ENCODE measurements at regions not wholly inside any gene's neighbourhood (a gene's known extent, or its start where the extent isn't known, plus 50 kb on each side); places are given as distances from the start of the nearest gene placed in this dataset.
"Not testable (repeated sequence)": the region's sequence is repeated elsewhere in the genome, so short reads cannot be mapped to it uniquely, and the experiment has no call there.

GRCh38 chr10:130510755-130511154, 374.6 kb downstream of the GLRX3 start:
- DNase-seq, result no peak

DNA sequence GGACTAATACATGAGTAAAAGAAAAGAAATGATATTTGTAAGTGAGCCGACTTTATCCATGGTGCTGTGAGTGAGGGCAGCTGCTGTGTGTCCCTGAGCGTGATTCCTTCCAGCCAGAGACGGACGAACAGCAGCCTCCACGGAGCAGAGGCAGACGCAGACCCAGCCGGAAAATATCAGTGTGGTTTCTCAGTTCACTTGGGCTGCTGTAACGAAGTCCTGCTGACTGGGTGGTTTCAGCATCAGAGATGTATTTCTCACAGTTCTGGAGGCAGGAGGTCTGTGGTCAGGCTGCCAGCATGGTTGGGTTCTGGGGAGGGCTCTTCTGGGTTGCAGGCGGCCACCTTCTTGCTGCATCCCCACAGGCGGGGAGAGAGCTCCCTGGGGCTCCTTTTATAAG, 375.6 kb downstream of the GLRX3 start:
- no peak for DNase-seq

DNA sequence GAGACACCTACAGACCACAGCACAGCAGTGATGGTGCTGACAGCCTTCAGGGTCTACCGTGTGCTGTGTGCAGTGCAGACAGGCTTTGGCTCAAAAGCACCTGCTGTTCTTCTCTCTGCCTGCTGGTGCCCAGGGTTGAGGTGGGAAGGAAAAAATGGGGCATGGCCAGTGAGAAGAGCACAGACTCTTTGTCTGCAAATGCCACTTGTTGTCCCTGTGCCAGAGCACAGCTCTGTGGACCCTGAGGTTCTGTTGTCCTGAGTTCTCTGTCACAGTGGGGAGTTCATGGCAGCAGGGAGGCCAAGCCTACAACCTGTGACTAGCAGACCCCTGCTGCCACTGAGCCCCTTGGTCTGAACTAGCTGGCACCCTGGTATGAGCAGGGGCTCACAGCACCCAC, 376.7 kb downstream of the GLRX3 start:
- DNase-seq, result no peak

- no peak for DNase-seq
These were observed 377.7 kb downstream of the GLRX3 start for GRCh38 chr10:130513686-130514476.

GRCh38 chr10:130515670-130516069, 379.5 kb downstream of the GLRX3 start:
- DNase-seq, result no peak

- DNase-seq, result no peak
These were observed 380.0 kb downstream of the GLRX3 start for GRCh38 chr10:130516141-130516735.

- DNase-seq, result not testable (repeated sequence)
These were observed 382.7 kb downstream of the GLRX3 start for GRCh38 chr10:130518921-130519320.

DNA sequence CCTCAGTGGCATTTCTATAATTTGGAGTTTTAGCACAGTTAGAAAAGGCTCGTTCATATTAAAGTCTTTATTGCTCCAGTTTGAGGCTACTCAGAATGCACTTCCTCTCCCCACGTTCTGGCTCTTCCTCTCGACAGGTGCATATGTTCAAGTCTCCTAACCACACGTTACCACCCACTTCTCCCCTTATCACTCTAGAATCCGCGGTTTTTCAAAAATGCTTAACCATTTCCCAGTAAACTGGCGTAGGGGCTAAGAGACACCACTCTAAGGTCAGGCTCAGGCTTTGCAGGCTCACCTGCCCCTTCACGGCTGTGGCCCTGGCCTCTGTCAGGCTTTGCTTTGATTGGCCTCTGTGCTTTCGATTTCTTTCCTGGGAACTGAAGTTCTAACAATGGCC, 383.6 kb downstream of the GLRX3 start:
- DNase-seq, result no peak

DNA sequence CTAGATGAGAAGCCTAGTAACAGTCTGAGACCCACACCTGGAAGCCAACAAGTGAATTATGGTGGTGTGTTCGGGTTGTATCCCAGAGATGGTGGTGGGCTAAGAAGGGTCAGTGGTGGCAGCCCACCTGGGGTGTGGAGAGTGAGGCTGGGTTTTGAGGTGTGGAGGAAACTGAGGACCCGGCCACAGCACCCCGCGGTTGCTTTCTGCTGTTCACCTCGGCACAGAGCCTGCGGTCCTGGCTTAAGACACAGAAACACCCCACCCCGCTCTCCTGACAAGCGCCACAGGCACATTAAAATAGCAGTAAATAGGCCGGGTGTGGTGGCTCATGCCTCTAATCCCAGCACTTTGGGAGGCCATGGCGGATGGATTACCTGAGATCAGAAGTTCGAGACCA, 395.1 kb downstream of the GLRX3 start:
- DNase-seq, result no peak

- no peak for DNase-seq
These were observed 404.9 kb downstream of the GLRX3 start for GRCh38 chr10:130541090-130541489.

- DNase-seq, result no peak
These were observed 406.6 kb downstream of the GLRX3 start for GRCh38 chr10:130542761-130543160.

DNA sequence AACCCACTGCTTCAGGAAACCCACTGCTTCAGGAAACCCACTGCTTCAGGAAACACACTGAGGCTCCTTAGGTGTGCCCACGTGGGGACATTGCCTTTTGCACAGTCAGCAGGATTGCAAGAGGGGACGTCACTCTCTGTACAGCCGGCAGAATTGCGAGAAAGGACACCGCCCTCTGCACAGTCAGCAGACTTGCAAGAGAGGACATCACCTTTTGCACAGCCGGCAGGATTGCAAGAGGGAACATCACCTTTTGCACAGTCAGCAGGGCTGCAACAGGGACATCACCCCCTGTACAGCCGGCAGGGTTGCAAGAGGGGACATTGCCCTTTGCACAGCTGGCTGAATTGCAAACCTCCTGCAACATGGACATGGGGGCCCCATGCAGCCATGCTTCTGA, 407.6 kb downstream of the GLRX3 start:
- no peak for DNase-seq

DNA sequence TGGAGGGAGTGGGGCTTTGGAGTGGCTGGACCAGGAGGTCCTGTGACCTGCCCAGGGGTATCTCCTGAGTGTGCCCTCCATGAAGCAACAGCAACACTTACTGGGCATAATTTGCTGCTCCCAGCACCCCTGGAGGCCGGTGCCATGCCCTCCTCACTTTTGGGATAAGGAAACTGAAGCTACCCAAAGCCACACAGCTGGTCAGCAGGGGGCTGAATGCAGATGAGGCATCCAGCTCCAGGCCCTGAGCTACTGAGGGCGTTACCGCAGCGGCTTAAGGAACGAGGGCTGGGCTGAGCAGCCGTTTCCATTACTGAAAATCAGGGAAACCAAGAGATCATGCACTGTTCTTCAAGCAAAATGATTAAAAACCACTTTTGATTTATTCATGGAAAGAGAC, 408.9 kb downstream of the GLRX3 start:
- no peak for DNase-seq

GRCh38 chr10:130545697-130546096, 409.5 kb downstream of the GLRX3 start:
- DNase-seq, result no peak

- no peak for DNase-seq
These were observed 410.6 kb downstream of the GLRX3 start for GRCh38 chr10:130546841-130547240.

GRCh38 chr10:130547368-130547767, 411.2 kb downstream of the GLRX3 start:
- no peak for DNase-seq

DNA sequence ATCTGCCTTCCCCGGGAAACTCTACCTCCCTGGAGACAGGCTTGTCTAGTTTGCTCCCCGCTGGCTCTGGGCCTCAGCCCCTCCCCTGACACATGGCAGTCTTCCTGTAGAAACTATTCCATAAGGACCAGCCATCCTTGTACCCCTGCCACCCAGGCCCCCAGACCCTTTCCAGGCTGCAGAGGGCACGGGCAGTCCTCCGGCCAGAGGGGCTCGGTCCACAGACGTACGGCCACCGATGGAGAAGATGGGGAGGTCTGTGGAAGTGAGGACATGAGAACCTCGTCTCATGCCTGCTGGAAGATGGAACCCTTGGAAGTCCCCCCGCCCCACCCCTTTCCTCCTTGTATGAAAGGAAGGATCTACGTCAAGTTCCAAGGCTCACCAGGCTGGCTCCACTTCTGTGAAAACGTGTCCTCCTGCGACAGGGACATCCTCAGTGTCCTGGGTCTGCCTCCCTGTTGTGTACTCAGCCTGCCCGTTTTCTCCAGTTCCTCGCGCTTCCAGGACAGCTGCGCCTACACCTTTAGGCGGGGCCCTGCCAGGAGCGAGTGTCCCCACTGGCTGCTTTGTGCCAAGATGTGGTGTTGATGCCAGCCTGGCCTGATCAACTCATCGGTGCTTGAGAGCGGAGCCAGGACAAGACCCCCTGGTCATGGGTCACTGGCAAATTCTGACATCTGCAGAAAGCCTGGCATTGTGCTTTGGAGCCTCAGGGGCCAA, 414.9 kb downstream of the GLRX3 start:
- DNase-seq, result no peak

GRCh38 chr10:130551676-130552075, 415.5 kb downstream of the GLRX3 start:
- DNase-seq, result no peak

- no peak for DNase-seq
These were observed 417.6 kb downstream of the GLRX3 start for GRCh38 chr10:130553826-130554225.

- DNase-seq, result no peak
These were observed 418.7 kb downstream of the GLRX3 start for GRCh38 chr10:130554701-130555410.

- no peak for DNase-seq
These were observed 419.2 kb downstream of the GLRX3 start for GRCh38 chr10:130555411-130555750.

DNA sequence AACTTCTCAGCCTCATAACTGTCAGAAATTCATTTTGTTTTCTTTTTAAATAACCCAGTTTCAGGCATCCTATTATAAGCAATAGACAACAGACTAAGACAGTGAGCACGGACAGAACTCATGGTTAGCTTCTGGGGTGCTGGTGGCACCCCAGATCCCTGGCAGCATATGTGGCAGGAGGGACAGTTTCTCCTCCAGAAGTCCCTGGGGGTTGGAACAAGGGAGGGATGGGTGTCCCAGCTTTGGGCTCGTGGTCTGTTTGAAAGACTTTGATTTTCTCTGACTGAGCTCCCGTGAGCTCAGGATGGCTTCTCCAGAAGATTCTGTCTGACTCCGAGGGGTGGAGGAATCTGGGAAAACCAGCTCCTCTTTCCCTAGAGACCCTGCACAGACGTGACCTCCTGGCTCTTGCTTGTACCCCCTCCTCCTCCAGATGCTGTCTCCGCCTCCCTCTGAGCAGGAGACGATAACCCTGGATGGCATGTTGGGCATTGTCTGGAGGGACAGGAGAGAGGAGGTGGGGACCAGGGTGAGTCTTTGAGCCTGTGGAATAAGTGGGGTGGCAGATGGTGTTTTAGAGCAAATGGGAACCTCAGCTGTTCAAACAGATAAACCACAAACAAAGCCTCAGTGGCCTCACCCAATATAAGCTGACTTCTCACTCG, 421.1 kb downstream of the GLRX3 start:
- DNase-seq, result no peak

Data from muscle of arm (tissue), 1 donor.